Caco-2 (cell line): ENCODE measurements at regions not wholly inside any gene's neighbourhood (a gene's known extent, or its start where the extent isn't known, plus 50 kb on each side); places are given as distances from the start of the nearest gene placed in this dataset.

Source experiments
- BruUV-seq: library from RNA; stranded (reverse); fragments of 400-500 nt; replicated peaks from 2 replicates; lab custom pipeline; 2021; lab: Mats Ljungman, UMichigan
- CTCF ChIA-PET: fragments of 300-600 bp; sonication (Branson Sonifier 250); formaldehyde crosslinking; loops from one replicate; lab custom pipeline; 2022; ENCODE audit warnings: antibody characterized with exemption; lab: Charles Lee
- POLR2A ChIA-PET: fragments of 300-600 bp; sonication (Branson Sonifier 250); formaldehyde crosslinking; loops from one replicate; lab custom pipeline; 2022; ENCODE audit warnings: antibody characterized with exemption; lab: Charles Lee
- DNase-seq, 2 experiments: peaks; one replicate each; pipeline versions ENCODE4 v3.0.0 to v3.0.0-alpha.2; 2020 to 2022
- H3K27me3 ChIP-seq: replicated peaks from 2 replicates; pipeline ENCODE4 v1.6.0; 2011; ENCODE audit warnings: low read length; ENCODE audit not compliant: control insufficient read depth, insufficient read depth
- H3K36me3 ChIP-seq: 2 replicates; pipeline ENCODE4 v1.5.1; 2011; ENCODE audit warnings: low read length; ENCODE audit not compliant: control insufficient read depth, insufficient read depth
- H3K4me1 ChIP-seq: fragments of 250-450 bp; sonication (Bioruptor Pico); 2 replicates; pipeline ENCODE4 v1.5.1; 2020; ENCODE audit warnings: mild to moderate bottlenecking
- H3K4me3 ChIP-seq: 2 replicates; pipeline ENCODE4 v1.5.1; 2011; ENCODE audit warnings: low read depth, mild to moderate bottlenecking, control low read depth, low read length
- H3K9me3 ChIP-seq: fragments of 250-450 bp; sonication (Bioruptor Pico); 2 replicates; pipeline ENCODE4 v1.5.1; 2020; ENCODE audit warnings: mild to moderate bottlenecking, moderate library complexity
- H3K27ac Mint-ChIP-seq: one replicate; pipeline ENCODE4 v1.8.0; 2022; ENCODE audit warnings: mixed read lengths; ENCODE audit not compliant: unreplicated experiment
- H3K27me3 Mint-ChIP-seq: one replicate; pipeline ENCODE4 v1.8.0; 2022; ENCODE audit warnings: mixed read lengths; ENCODE audit not compliant: insufficient read depth, unreplicated experiment
- H3K36me3 Mint-ChIP-seq: one replicate; pipeline ENCODE4 v1.8.0; 2022; ENCODE audit warnings: mild to moderate bottlenecking, mixed read lengths; ENCODE audit not compliant: insufficient read depth, unreplicated experiment
- H3K4me1 Mint-ChIP-seq: one replicate; pipeline ENCODE4 v1.8.0; 2022; ENCODE audit warnings: low read depth, mixed read lengths; ENCODE audit not compliant: unreplicated experiment
- H3K4me3 Mint-ChIP-seq: one replicate; pipeline ENCODE4 v1.8.0; 2022; ENCODE audit warnings: mild to moderate bottlenecking, moderate library complexity, mixed read lengths; ENCODE audit not compliant: unreplicated experiment
- H3K9me3 Mint-ChIP-seq: one replicate; pipeline ENCODE4 v1.8.0; 2022; ENCODE audit warnings: mixed read lengths; ENCODE audit not compliant: unreplicated experiment
- CTCF ChIP-seq, 2 experiments: fragments of 200-600 bp in 1 of 2; IDR thresholded peaks; 1 replicate in 1 of 2; 2 replicates in 1 of 2; pipeline versions ENCODE4 v1.5.1 to v1.8.0; 2011 to 2022; ENCODE audit warnings: antibody characterized with exemption in 1 of 2, control low read depth in 1 of 2, inconsistent platforms in 1 of 2, low read depth in 1 of 2, low read length in 1 of 2, mild to moderate bottlenecking in 1 of 2, moderate library complexity in 1 of 2; ENCODE audit not compliant: insufficient read depth in 1 of 2, severe bottlenecking in 1 of 2, unreplicated experiment in 1 of 2
- intact Hi-C: fragments of 100-400 bp; cut with micrococcal nuclease; formaldehyde crosslinking; loops from one replicate; pipeline ENCODE4 v1.10.0; 2022; ENCODE audit not compliant: unreplicated experiment

GRCh38 chr5:165351342-165351741 is 1845.9 kb downstream of the MAT2B start:
- POLR2A ChIA-PET: no interaction called here
- TF ChIP-seq CTCF (IDR thresholded peaks at IDR 0.05; ENCODE audit: insufficient read depth in 1 of 2, low read depth in 1 of 2, low read length in 1 of 2, severe bottlenecking in 1 of 2, unreplicated experiment in 1 of 2): no peak
- no peaks in the 10 kb centered on the region for H3K27me3 Mint-ChIP-seq
- CTCF ChIA-PET: no interaction called here
- no peaks in the 10 kb centered on the region for H3K27me3 ChIP-seq
- peaks cover 5% of the 10 kb centered on the region; the same call in 1 of the 2 replicates for H3K4me1 ChIP-seq
- H3K9me3 ChIP-seq: no peaks in the 10 kb centered on the region
- no peak overlapping the region for H3K4me3 ChIP-seq
- intact Hi-C loops: no loop called here
- no peaks in the 10 kb centered on the region for H3K36me3 Mint-ChIP-seq
- no peak for DNase-seq
- no peaks in the 10 kb centered on the region for H3K9me3 Mint-ChIP-seq
- H3K4me3 Mint-ChIP-seq: no peak overlapping the region
- no peak overlapping the region for H3K27ac Mint-ChIP-seq
- peaks cover 6% of the 10 kb centered on the region for H3K4me1 Mint-ChIP-seq
- no TSS peak for BruUV-seq
- no peaks in the 10 kb centered on the region for H3K36me3 ChIP-seq

- Mint-ChIP-seq H3K27me3 (peaks cover 4% of the 10 kb centered on the region), H3K27ac (no peak overlapping the region), H3K4me1 (no peaks in the 10 kb centered on the region), H3K36me3 (no peaks in the 10 kb centered on the region), H3K4me3 (no peak overlapping the region), H3K9me3 (no peaks in the 10 kb centered on the region)
- Histone ChIP-seq H3K4me3 (no peak overlapping the region), H3K27me3 (no peaks in the 10 kb centered on the region), H3K4me1 (no peaks in the 10 kb centered on the region), H3K36me3 (no peaks in the 10 kb centered on the region), H3K9me3 (no peaks in the 10 kb centered on the region)
- no peak for TF ChIP-seq CTCF (IDR thresholded peaks at IDR 0.05; ENCODE audit: insufficient read depth in 1 of 2, low read depth in 1 of 2, low read length in 1 of 2, severe bottlenecking in 1 of 2, unreplicated experiment in 1 of 2)
- intact Hi-C loops: no loop called here
- ChIA-PET CTCF (no interaction called here), POLR2A (no interaction called here)
- no TSS peak for BruUV-seq
- DNase-seq: no peak
These were observed 1854.9 kb downstream of the MAT2B start for GRCh38 chr5:165360366-165360765.

- peaks cover 7% of the 10 kb centered on the region for H3K27me3 Mint-ChIP-seq
- Histone ChIP-seq H3K9me3 (no peaks in the 10 kb centered on the region), H3K27me3 (no peaks in the 10 kb centered on the region), H3K4me3 (no peak overlapping the region), H3K36me3 (no peaks in the 10 kb centered on the region), H3K4me1 (no peaks in the 10 kb centered on the region)
- H3K4me3 Mint-ChIP-seq: no peak overlapping the region
- CTCF ChIA-PET: no interaction called here
- H3K9me3 Mint-ChIP-seq: no peaks in the 10 kb centered on the region
- H3K27ac Mint-ChIP-seq: no peak overlapping the region
- no peak for TF ChIP-seq CTCF (IDR thresholded peaks at IDR 0.05; ENCODE audit: insufficient read depth in 1 of 2, low read depth in 1 of 2, low read length in 1 of 2, severe bottlenecking in 1 of 2, unreplicated experiment in 1 of 2)
- no peak for DNase-seq
- no peaks in the 10 kb centered on the region for H3K4me1 Mint-ChIP-seq
- POLR2A ChIA-PET: no interaction called here
- no peaks in the 10 kb centered on the region for H3K36me3 Mint-ChIP-seq
- intact Hi-C loops: no loop called here
- BruUV-seq: no TSS peak
These were observed 1855.5 kb downstream of the MAT2B start for GRCh38 chr5:165360784-165361542.
